Cardiac fibroblast (primary cell): ENCODE measurements at regions not wholly inside any gene's neighbourhood (a gene's known extent, or its start where the extent isn't known, plus 50 kb on each side); places are given as distances from the start of the nearest gene placed in this dataset.

Experiments
- DNase-seq, 2 donors: peaks; one replicate each; pipeline versions ENCODE4 v3.0.0 to v3.0.0-alpha.2; 2010; ENCODE audit warnings: low read depth in 2 of 2
- H3K4me3 ChIP-seq, 2 donors: replicated peaks in 1 of 2; 1 replicate in 1 of 2; 2 replicates in 1 of 2; pipeline ENCODE4 v1.5.1; 2011; ENCODE audit warnings: low read depth in 2 of 2, low read length in 2 of 2, mild to moderate bottlenecking in 2 of 2, moderate library complexity in 1 of 2
- CTCF ChIP-seq: IDR thresholded peaks from one replicate; pipeline ENCODE4 v1.5.1; 2011; ENCODE audit warnings: low read depth, mild to moderate bottlenecking, low read length, inconsistent platforms

- no peak for DNase-seq
- TF ChIP-seq CTCF, result no peak
- no peak overlapping the region for H3K4me3 ChIP-seq
Measured at GRCh38 chr11:38503876-38504275, 1905.8 kb upstream of the RAG2 start.

- no peak for DNase-seq
- no peak overlapping the region for H3K4me3 ChIP-seq
- no peak for TF ChIP-seq CTCF
Measured at GRCh38 chr11:38498721-38499120, 1900.7 kb upstream of the RAG2 start.

- DNase-seq, result no peak
- no peak overlapping the region for H3K4me3 ChIP-seq
- no peak for TF ChIP-seq CTCF
Measured at GRCh38 chr11:38491986-38492385, 1894.0 kb upstream of the RAG2 start.

- no peak overlapping the region for H3K4me3 ChIP-seq
- no peak for DNase-seq
- no peak for TF ChIP-seq CTCF
Measured at GRCh38 chr11:38481391-38481790, 1883.4 kb upstream of the RAG2 start.

- TF ChIP-seq CTCF, result no peak
- peak in 1 of 2 donors; percentile 11 for DNase-seq
- H3K4me3 ChIP-seq, result no peak overlapping the region
Measured at GRCh38 chr11:38476808-38477575, 1879.0 kb upstream of the RAG2 start.

- DNase-seq, result no peak
- H3K4me3 ChIP-seq, result no peak overlapping the region
- no peak for TF ChIP-seq CTCF
Measured at GRCh38 chr11:38461751-38462150, 1863.7 kb upstream of the RAG2 start.

GRCh38 chr11:38460896-38461295, 1862.9 kb upstream of the RAG2 start:
- peak; percentile 93 to 94 for DNase-seq
- no peak overlapping the region for H3K4me3 ChIP-seq
- TF ChIP-seq CTCF, result no peak
